Left kidney (tissue), 1 donor: ENCODE measurements at regions not wholly inside any gene's neighbourhood (a gene's known extent, or its start where the extent isn't known, plus 50 kb on each side); places are given as distances from the start of the nearest gene placed in this dataset.

Experiments used
- DNase-seq: peaks from one replicate; pipeline ENCODE4 v3.0.0-alpha.2; 2013

DNA sequence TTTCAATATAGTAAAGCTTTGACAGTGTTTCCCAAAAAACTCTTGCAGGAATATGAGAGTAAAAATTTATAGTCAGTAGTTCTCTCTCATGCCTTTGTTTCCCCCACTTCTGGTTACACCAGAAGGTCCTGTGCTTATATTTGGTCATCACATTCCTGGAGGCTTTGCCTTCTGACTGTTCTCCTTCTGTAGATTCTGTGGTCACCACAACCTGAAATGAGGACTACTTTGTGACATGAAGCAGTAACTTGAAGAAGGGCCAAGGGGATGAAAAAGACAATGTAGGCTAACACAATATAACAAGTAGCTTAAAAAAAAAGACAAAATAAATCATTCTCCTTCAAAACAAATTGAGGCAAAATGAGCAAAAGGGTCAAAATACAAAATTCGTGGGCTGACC, 366.2 kb upstream of the NR3C2 start:
- no peak for DNase-seq

DNA sequence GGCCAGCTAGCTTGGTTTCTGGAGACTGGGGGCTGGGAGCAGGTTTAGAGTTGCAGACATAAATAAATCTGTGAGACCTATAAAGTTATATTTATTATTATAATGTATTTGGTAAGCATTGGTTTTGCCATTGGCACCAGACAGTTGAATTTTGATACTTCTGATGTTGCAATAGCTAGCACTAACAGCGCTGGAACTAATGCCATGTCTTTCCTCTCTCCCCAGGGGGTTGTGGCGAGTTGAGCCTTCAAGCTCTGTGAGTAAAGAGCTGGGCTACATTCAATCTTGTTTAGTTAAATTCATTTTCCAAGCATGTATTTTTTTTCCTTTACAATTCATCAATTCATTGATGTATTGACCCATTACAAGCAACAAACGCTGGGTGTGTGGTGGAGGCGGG, 358.7 kb upstream of the NR3C2 start:
- no peak for DNase-seq

DNA sequence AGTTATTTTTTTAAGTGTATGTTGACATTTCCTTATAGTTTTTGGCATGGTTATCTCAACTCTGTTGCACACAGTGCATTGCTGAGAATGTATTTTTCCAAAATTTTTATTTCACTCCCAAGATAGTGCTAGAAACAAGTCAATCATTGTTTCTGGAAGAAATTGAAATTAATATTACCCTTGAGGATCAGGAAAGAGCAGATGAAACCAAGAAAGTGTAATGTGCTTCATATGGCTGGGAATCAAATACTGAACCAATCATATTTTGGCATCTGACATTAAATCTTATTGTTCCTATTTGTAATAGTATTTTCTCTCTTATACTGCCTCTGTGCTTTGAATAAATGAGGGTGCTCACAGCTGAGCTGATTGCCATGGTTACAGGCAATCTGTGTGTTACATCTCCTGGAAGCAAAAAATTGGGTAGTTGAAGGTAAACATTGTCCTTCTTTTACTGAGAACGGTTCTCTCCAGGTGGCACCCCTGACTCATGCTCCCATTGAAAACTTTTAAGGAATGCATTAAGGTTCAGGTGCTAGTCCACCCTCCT, 358.2 kb upstream of the NR3C2 start:
- no peak for DNase-seq

DNA sequence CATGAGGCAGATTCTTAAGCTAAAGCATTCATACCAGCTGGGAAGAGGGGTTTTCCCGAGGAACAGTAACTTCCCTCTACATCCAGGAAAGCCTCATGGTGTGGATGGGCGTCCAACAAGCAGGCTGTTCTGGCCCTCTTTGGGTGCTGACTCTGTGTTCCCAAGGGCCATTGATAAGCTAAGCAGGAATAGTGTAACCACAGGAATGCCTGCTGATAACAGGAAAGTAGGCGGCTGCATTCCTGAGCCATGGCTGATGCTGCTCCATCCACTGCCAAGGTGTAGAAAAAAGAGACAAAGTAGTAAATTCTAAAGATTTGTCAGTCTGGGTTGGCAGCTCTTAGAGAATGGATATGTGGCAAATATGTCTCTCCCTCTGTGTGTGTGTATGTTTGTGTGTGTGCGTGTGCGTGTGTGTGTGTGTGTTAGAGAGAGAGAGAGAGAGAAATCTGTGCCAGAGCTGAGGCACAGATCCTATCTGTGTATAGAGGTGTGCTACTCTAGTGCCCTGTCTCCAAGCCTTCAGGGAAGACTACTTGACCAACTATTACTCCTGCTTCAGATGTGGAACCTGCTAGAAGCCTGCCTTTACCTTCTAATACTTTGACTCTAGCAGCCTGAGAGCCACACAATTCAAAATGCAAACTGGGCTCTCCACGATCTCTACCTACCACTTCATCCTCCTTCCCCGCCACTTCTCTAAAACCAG, 353.1 kb upstream of the NR3C2 start:
- no peak for DNase-seq

DNA sequence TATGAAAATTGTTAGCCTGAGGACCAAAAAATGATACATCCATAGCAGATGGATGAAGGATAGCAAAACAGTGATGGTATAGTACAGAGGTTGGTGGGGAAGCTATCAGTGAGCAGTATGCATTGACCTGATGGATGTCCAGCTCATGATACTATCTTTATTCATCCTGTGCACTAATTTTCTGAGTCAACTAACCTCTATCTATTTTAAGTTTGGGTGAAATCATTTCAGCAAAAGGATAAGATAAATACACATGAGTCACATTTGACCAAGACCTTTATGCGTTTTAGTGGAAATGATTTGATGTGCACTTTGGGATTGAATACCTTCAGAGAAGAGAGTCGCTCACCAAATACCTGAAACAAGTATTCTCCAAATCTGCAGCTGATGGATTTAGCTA, 351.0 kb upstream of the NR3C2 start:
- no peak for DNase-seq

DNA sequence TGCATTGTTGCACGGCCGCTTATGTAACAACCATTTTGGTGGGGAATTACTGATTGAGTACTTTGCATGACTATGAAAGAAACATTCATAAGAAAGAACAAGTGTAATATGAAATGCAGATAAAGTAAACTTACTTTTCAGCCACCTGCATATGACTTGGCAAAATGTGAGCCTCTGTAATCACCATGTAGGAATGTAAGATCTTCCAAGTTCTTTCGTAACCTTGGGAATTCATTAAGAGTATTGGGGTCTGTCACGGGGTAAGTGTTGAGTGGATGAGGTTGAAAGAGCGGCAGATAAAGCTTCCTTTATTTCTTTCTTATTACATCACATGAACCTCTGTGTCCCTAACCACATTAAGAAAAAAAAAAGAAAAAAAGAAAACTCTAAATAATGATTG, 348.5 kb upstream of the NR3C2 start:
- DNase-seq = no peak

DNA sequence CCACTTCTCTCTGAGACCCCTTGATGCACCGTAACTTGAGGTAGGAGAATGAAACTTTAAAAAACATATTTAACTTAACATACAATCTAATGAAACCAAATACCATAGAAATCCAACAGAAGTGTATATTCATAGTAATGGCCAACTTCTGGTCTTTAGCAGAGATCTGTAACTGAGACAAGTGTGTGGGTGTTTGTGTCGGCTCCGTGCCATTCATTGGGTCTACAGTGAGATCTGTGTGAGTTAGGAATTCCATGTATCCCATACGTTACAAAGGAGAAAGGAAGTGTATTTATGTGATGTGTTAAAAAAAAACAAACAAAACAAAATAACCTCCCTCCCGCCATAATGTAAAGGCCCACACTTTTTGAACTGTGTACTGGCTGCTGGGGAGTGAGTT, 348.0 kb upstream of the NR3C2 start:
- DNase-seq = no peak

DNA sequence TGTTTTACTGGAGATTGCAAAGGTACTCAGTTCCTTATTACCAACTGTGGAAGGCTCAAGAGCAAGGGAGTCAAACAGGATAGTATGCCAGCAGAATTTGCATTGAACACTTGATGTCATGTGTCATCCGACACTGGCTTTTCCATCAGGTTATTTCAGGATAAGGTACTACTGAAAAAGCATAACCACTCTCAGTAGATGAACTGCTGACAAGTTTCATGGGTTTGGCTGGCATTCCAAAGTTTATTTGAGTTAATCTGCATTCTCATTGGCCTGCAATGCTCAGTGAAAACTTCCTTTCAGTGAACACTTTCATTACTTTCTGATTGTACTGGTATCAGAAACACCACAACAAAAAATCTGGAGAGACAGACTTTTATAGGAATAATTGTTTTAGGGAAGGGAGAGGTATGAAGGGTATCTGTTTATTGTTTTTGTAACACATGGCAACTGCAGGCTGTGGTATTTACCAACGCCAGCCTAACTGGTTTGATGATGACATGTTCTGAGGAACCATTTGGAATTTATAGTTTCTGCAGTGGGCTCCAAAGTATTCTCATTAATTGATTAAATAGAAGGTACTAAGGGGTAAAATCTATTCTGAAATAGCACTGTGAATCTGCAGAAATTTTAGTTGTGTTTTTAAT, 345.7 kb upstream of the NR3C2 start:
- no peak for DNase-seq

DNA sequence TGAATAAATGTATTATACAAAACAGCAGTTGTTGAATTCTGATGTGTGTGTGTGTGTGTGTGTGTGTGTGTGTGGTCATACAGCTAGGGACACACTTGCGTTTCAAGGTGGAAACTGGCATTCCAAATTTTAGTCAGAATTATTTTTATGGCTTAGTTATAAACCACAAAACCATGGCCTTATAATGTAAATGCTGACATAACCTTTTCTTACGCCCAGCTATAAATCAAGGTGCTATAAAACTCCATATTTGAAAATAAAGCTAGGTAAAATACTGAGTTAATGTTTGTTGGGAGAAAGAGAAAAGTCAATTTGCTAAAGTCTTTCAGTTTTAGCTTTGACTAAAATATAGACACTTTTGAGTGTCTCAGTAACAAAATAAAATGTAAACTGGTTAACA, 345.1 kb upstream of the NR3C2 start:
- no peak for DNase-seq

DNA sequence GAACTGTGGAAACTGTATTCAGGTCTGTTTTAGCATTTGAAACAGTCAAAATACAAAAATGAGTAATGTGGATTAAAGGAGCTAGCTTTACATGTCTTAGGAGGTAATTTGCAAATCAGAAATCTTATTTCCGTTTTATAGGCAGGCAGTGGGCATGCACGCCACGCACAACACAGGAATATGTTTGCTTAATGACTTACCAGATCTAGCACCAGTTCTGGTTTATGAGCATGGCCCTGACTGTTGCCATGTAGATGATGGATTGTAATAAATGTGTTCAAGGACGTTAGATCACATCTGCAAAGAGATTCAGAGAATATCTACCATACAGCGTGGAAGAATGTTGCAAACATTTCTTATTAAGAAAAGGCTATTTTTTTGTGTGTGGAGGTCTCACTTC, 344.5 kb upstream of the NR3C2 start:
- DNase-seq = no peak

DNA sequence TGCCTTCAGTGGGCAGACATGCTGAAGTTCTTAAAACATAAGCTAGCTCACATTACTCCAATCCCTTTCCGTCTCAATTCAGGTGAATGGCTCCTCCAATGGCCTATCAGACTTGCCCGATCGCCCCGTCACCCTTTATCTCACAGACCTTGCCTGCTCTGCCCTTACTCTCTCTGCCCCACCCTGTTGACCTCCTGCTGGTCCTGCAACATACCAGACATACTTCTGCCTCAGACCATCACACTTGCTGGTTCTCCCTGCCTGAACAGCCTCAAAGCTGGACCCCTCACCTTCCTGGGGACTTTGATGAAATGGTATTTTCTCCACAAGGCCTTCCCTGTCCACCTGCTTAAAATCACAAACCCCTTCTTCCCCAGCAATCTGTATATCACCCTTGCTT, 340.1 kb upstream of the NR3C2 start:
- DNase-seq = no peak

DNA sequence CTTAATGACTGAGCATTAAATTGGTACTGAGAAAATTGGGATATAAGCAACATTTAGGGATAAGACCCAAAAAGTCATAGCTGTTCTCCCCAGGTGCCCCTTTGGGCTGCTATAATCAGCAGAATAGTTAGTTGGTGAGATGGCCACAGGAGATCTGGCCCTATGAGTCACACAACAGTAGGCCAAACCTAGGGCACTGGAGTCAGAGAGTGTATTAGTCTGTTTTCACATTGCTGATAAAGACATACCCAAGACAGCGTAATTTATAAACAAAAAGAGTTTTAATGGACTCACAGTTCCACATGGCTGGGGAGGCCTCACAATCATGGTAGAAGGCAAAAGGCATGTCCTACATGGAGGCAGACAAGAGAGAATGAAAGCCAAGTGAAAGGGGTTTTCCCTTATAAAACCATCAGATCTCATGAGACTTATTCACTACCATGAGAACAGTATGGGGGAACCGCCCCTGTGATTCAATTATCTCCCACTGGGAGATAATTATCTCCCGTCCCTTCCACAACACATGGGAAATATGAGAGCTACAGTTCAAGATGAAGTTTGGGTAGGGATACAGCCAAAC, 338.3 kb upstream of the NR3C2 start:
- DNase-seq = no peak

DNA sequence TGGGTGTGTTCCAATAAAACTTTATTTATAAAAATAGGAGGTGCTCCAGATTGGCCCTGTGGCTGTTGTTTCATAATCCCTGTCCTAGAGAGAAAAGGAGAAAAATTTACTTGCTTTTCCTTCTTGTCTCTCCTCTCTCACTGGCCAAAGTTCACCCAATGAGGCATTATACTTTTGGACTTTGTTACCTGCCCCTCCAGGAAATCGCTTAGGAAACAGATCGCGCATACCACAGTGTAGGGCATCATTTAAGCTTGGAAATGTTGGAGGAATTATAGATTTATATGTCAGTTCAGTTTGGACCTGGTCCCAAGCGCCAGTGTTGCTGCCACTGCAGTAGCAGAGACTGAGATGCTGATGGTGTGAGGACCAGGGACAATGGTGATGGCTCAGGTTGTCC, 337.6 kb upstream of the NR3C2 start:
- DNase-seq = no peak

DNA sequence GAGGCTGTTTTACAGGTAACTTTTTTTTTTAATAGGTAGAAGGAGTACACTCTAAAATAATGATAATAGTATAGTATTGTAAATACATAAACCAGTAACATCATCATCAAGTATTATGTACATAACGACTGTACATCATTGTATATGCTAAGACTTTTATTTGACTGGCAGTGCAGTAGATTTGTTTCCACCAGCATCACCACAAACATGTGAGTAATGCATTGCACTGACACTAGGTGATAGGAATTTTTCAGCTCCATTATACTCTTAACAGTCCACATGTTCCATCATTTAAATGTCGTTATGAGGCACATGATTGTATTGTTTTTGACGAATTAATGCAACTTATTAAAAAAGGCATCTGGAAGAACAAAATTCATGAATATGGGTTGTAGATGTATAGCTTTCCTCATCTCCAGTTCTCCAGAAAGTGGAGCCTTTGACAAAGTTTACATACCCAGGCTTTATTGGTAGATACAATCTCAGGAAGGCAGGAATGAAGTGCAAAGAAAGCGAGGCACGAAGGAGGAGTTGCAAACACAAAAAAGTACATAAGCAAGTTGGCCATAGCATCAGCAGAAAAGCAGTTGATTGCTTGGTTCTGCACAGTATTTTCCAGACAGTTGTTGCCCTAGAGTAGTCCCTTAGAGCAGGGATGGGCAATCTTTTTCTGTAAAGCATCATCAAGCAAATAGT, 336.9 kb upstream of the NR3C2 start:
- no peak for DNase-seq

DNA sequence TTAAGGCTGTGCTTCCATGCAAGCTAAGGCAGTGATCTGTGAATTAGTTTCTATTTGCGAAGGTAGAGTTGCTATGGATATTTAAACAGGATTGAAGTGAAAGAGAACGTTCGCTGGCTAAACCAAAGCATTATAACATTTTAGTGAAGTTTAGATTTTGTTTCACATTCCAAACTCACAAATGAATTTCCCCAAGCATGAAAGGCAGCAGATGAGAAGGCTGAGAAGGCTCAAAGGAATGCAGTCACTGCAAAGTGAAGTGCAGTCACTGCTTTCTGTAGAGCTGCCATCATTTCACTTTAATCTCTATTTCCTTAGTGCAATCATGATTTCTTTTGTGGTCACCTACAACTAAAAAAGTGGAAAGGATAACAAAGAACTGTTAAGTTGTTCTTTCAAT, 334.7 kb upstream of the NR3C2 start:
- no peak for DNase-seq

DNA sequence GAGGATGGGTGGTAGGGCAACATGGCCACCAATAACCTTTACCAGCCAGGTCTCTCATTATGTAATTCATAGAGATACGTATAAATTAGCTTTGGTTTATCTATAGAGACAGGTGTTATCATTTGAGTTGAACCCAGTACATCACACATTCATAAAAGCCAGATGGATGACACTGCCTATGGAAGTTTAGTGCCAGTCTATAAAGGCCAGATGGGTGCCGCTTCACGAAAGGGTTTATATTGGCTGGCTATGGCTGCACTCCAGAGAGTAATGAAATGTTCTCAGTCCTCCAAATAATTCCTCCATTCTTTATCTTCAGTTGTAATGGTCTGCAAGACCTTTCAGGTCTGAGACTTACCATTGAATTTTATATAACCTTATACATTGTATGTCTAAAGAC, 331.9 kb upstream of the NR3C2 start:
- DNase-seq = no peak

DNA sequence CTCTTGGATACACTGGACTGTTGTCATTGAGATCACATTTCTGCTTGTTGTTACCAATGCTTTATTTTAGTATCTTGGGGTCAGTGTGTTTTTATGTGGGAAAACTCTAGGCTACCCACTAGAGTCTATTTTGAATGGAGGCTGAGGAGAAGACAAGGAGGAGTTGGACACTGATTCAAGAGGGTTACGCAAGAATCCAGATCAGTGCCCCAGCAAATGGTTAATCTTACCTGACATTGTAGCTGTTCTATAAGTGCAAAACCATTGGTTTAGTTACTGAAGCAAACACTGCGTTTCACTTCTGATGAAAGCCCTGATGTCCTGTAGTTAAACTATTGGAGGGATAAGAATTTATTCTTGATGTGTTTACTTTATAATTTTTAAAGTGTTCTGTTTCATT, 331.1 kb upstream of the NR3C2 start:
- DNase-seq = no peak

DNA sequence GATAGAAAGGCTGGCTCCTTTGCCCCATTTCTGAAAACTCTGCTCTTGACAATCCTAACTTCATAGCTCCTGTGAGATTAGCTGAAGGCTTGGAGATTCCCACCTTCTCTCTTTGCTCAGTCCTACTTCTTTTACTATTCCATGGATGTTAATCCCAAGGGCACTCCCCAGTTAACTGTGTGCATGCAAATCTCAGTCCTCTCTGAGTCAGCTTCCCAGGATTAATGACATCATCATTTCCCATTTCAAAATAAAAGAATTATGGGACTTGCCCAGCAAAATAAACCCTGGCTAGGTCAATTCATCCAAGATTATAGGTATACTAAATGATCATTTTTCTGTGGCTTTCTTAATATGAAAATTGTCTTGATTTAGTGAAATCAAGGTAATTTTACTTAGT, 328.6 kb upstream of the NR3C2 start:
- no peak for DNase-seq

DNA sequence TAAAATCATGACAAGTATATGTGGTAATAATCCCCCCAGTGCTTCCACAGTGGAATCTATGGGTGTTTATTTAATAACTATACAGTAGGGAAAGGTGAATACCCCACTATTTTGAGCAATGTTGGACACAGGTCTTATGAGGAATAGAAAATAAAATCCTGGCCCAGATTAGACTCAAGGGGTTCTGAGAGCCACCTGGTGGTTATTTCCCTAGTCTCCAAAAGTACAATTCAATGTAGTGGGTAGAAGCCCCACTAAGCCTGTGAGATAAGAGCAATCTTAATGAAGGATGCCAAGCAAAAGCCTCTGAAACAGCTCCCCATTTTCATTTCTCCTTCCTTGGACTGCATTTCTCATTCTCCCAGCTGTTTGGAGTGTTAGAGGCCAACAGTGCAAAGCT, 328.2 kb upstream of the NR3C2 start:
- no peak for DNase-seq

DNA sequence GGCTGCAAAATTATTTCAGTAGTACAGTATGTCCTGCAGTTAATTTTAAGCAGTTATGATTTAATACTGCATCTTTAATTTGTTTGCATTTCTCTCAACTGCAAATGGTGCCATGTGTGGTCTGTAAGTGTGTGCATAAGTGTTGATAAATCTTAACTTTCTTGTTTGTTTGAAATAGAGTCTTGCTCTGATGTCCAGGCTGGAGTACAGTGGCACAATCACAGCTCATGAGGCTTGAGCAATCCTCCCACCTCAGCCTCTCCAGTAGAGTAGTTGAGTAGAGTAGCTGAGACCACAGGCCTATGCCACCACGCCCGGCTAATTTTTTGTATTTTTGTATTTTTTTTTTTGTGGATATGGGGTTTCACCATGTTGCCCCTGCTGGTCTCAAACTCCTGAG, 322.5 kb upstream of the NR3C2 start:
- no peak for DNase-seq

DNA sequence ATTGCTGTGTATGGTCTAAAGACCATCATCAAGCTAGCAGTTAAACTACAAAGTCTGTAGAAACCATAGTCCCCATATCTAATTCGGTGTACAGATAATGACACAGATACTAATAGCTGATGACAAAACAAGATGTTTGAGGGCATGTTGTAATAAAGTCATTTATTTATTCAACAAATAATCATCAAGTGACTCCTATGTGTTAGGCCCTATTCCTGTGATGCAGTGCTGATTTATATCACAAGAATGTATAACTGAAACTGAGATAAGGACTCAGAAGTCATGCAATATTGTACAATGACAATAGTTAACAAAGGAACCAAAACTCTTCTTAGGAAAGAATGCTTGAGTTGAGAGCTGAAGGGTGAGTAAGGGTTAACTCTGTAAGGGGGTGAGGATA, 315.0 kb upstream of the NR3C2 start:
- DNase-seq = no peak

DNA sequence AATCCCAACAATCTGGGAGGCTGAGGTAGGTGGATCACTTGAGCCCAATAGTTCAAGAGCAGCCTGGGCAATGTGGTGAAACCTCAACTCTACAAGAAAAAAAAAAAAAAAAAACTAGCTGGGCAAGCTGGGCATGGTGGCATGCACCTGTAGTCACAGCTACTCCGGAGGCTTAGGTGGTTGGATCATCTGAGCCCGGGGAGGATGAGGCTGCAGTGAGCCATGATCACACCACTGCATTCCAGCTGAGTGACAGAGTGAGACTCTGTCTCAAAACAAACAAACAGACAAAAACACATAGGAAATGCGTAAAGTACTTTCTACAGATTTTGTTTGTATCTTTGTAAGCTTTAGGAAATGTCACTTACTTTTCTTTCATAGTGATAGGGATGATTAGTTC, 307.2 kb upstream of the NR3C2 start:
- no peak for DNase-seq

DNA sequence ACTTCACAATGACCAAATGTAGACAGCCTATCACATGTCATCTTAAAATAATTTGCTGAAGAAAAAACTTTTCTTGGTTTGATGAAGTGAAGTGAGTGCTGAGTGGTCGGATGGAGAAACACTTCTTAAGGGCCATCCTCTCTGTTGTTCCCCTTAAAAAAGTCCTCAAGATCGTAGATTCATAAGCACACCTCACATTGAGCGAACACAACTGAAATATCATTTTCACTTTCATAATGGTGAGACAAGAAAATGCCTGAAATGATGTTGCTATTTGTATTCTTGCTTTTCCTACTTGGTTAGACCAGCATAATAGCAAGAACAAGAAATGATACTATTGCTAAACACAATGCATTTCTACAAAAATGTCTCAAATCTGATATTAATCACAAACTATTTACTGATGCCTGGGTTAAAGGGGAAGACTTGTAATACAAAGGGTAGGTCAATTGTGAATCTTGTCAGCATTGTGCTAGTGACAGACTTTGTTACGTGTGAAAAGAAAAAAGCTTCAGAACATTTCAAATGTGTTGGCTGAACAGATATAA, 305.6 kb upstream of the NR3C2 start:
- DNase-seq = no peak
